GM21390 (cell line): ENCODE measurements at regions not wholly inside any gene's neighbourhood (a gene's known extent, or its start where the extent isn't known, plus 50 kb on each side); places are given as distances from the start of the nearest gene placed in this dataset.
"Not testable (repeated sequence)": the region's sequence is repeated elsewhere in the genome, so short reads cannot be mapped to it uniquely, and the experiment has no call there.

Experiments
- ATAC-seq: cut with Tn5 transposase; IDR thresholded peaks from one replicate; pipeline ENCODE4 v1.9.1; 2021; ENCODE audit not compliant: unreplicated experiment

DNA sequence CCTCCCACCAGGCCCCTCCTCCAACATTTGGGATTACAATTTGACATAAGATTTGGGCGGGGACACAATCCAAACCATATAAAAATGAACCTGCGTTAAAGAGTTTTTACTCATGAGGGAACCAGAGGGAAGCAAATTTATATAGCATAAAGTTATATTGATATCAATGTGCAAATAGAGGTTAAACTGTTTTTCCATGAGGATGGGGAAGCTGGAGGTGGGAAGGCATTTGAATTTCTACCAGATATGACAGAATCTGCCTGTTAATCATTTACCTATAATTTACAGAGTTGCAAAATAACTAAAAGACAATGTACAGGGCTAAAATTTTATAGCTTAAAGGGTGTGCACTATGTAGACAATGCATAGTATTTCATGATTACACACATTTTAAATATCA is 322.0 kb upstream of the FKBP1C start:
- ATAC-seq: no peak

DNA sequence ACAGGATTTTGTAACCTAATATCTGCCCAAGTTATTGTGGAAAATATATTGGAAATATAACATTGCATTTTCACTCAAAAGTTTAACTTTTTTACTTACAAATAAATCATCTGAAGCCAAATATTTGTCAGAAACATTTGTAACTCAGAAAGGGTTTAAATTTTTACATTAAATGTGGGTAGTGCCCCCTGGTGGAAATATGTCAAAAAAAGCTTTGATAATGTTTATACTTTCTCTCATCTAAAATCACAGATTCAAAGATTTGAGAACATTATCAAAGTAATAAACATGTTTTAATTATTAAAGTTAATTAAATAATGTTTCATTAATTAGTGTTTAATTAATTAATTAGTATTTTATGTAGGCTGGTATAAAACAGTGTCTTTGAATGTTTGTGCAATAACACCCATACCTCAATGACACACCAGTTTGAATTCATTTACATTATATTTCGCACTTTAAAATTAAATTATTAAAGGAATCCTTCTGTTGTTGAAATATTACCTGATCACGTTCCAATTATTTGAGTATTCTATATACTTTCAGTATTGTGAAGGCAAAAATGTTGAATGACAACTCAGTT is 320.1 kb upstream of the FKBP1C start:
- ATAC-seq: no peak

DNA sequence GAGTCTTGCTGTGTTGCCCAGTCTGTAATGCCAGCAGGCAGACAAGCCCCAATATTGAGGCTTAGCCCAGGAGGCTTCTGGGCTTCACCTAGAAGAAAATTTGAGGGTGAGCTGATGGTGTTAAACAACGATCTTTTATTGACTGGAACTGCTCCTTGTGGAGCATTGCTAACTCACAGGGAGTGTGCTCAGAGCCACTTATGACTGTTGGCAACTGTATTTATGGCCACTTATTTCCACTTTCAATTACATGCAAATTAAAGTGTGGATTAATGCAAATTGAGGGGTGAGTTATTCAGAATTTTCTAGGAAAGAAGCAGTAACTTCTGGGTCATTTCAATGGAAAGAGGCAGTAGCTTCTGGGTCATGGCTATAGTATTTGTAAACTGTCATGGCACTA is 317.2 kb upstream of the FKBP1C start:
- no peak for ATAC-seq

DNA sequence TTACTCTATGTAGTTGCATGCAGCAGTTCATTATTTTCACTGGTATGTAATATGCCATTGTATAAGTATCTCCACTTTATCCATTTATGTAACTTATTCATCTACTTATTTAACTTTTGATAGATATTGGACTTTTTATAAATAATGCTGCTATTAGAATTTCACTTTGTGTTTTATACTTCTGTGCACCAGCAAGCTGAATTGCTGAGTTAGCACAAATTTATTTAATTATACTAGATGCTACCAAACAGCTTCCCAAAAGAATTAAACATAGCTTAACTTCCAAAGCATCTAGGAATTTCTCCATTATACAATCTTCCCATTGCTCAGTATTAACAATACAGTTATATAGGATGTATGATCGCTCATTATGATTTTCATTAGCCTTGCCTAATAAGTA is 308.0 kb upstream of the FKBP1C start:
- no peak for ATAC-seq

DNA sequence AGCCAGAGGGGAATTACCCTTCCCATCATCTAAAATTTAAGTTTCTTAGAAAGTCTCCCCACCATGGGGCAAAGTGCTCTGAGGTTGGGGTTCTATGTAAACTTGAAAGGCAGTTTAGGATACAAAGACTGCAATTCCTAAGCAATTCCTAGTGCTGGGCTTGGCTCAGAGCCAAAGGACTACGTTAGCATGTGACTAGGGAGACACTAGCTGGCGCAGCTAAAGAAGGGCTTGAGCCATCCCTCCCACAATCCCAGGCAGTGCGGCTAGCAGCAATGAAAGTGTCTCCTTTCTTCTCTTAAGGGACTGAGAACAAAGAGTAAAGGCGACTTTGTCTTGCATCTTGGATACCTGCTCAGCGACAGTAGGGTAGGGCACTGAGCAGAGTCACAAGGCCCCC is 306.6 kb upstream of the FKBP1C start:
- ATAC-seq: no peak

DNA sequence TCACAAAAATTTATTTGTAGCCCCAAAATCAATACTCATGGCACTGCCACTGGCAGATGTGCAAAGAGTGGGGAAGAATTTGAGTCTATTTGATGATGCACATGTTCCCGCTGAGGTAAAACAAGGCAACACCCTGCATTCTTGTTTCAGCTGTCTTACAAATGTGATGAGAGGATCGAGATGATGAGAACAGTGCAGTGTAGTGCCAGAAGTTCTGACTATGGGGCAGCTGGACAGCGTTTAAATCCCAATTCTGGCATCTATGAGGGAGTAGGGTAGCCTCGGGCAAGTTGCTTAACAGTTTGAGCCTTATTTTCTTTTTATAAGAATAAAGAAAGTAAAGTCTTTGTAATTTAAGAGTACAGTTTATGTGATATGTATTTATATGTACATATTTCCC is 296.7 kb upstream of the FKBP1C start:
- no peak for ATAC-seq

DNA sequence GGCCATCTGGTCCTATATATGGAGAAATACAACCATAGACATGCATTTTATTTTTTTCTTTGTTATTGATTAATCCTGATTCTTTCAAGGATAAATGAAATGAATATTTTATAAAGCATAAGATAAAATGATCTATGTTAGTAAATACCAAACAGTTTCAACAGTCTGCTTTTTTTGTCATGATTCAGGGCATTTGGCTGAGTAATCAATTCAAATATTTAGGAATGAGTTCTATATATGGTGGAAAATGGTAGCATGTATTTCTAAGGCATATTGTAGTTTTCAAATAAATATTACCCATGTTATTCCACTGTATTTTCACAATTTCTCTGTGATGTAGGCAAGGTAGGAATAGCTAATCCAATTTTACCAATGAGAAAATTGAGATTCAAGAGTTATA is 287.5 kb upstream of the FKBP1C start:
- no peak for ATAC-seq

DNA sequence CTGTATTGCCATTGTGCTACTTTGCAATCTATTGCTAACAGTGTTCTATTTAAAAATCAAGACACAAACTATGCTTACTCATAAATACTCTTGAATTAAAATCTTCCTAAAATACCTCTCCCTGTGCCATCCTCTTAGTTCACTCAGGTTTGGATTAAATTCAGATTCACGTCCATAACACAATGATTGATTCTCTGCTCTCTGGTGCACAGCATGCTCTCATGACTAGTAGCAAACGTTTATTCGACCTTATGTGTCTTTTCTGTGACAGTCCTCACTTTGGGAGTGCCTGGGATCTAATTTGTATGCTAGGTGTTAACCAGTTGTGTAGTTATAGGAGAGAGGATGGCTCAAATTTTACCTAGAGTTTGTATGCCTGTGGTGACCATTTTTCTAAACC is 270.4 kb upstream of the FKBP1C start:
- no peak for ATAC-seq

DNA sequence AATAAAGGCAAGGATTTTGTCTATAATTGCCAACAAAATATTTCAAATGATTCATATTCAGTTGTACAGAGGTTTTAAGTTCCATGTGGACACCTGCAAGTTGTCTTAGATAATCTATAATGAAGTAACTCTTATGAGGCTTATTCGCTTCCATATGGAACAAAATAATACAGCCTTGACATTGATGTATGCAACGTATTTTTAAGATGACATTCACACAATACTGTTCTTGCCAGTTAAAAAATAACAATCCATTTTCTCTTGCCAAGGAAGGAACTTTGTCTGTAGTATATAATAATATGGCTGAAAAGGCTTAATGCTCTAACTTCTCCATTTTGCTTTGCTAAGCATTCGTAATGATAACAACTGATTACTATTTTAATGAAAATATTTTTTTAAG is 269.3 kb upstream of the FKBP1C start:
- ATAC-seq: no peak

DNA sequence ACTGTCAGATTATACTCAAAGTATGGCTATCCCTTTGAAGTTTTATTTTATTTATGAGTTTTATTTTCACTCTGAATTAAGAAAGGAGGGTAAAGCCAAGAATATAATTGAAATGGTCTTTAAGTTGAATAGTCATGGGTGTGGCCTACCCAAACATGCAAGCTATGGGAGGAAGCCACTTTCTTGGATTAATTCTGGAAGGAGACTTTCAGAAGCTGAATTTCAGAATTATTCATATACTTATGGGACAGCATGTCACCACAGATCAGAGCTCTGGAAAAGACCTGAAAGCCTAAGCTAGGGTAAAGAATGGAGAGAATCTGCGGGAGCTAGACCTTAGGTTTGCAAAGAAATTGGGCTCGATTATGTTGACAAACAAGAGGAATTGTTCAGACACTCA is 242.4 kb upstream of the FKBP1C start:
- ATAC-seq: no peak

DNA sequence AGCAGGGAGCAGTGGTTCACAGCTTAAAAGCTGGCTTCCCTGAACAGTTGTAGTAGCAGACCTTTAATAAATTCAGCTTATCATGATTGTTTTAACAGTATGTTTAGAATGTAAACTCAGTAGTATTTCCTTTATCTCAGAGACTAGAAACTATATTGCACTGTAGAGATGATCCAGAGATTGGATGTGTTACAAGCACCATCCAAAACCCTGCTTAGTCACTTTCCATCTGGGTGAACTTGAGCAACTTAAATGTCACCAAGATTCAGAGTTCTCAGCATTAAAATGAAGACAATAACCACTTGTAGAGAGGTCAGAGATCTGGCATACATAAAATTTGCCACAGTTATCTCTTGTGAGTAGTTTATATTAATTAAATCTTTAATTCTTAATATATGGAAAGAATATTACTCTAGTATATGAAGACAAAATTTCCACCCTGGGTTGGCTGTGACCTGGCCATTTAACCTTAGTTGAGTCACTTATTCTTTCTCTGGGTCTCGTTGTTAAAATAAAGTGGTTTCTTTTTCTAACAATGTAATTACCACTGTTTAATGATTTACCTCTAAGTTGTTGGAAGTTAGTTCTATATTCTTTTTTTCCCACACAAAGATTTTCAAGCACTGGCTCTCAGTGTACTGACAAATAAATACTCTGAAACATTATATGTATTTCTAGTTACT is 239.2 kb upstream of the FKBP1C start:
- no peak for ATAC-seq

DNA sequence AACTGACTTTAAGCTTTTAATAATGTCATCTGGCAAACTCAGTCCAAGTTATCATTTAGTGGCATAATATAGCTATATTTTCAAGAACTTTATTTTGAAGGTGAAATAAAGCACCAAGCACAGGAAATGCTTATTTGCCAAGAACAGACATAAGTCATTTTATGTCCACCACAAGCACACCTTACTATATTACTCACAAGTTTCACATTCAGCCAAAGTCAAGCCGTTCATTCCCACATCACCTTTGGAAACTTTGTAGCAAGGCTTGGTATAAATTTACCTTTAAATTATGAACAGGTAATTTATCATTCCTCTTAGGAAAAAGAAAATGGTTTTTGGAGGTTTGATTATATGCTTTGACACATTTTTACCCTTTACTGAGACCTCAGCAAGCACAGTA is 236.8 kb upstream of the FKBP1C start:
- peak; percentile 60 for ATAC-seq

DNA sequence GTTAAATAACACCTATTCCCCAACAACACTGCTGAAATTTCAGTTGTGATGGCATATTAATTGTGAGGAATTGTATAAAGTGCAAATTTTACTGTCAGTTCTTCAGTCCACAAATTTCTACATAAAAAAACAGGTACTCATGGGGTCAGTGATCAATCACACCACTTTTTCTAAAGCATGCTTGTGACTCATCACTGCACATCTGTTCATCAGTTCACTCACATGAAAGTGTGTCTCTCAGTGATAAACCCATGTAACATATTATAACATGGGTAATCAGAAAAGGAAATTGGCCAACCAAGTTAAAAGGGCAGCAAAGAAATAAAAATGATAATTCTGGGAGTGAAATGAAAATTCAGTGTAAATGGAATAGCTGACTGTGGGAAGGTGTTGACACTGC is 234.7 kb upstream of the FKBP1C start:
- ATAC-seq: no peak

DNA sequence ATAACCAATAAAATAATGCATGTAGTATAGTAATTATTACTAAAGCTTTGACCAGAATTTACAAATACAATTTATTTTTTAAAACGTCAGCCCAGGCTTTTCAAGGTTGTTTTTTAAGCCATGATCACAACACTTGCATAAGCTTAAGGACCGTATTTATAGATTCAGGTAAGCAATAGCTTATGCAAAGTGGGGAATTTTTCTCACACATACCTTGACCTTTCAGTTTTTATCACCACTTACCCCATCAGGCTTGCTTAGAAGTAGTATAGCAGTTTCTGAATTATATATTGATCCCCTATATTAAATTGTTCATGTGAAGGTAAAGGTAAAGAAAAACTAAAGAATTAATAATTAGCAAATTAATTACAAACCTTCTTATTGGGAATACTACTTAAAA is 232.3 kb upstream of the FKBP1C start:
- ATAC-seq: peak; percentile 58

DNA sequence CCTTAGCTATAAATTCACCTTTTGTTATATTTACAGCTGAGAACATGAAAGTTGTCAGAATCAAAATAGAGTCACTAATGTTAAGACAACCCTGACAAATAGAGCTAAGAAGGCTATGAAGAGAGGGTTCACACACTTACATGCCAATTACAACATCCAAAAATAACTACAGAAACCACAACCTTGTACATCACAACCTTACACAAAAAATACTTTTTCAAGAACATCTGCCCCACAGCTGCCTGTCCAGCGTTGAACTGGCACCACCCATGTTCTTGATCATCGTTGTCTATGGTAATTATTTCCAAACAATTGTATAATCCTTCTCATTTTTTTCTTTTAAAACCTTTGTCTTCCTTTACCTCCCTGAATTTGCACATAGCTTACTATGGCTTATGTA is 231.2 kb upstream of the FKBP1C start:
- ATAC-seq: no peak

DNA sequence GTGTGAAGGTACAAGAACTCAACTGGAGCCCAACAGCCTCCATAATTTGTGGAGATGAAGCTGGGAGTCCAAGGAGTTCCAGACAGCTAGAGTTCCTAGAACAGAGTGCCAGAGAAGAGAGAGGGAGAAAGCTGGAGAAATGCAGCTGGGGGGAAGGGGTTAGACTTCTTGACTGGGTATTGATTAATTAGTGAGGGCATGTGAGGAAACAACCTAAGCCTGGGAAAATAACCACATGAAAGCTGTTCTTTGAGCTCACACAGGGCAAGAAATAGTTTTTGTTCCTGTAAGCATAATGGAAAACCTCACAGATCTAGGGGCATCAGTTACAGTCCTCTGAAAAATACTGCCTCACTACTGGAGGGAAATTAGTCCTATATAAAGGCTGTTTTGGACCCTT is 230.5 kb upstream of the FKBP1C start:
- no peak for ATAC-seq

DNA sequence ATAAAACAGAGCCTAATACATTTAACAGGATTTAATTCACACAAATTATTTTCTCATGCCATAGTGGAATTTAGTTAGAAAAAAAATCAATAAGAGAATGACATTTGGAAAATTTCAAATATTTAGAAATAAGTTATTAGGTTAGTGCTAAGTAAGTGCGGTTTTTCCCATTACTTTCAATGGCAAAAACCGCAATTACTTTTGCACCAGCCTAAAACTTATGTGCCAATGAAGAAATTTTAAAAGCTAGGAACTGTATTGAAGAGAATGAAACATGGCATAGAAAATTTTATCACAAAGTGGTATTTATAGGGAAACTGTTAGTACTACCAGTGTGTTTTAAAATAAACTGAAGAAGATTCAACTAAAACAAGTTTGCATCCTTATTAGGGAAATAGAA is 228.3 kb upstream of the FKBP1C start:
- no peak for ATAC-seq

DNA sequence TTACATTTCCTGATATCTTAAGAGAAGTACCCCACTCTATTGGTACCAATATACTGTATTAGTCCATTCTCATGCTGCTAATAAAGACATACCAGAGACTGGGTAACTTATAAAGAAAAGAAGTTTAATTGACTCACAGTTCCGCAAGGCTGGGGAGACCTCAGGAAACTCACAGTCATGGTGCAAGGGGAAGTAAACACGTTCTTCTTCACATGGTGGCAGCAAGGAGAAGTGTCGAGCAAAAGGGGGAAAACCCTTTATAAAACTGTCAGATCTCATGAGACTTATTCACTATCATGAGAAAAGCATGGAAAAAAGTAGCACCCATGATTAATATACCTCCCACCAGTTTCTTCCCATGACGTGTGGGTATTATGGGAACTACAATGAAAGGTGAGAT is 219.6 kb upstream of the FKBP1C start:
- not testable (repeated sequence) for ATAC-seq

DNA sequence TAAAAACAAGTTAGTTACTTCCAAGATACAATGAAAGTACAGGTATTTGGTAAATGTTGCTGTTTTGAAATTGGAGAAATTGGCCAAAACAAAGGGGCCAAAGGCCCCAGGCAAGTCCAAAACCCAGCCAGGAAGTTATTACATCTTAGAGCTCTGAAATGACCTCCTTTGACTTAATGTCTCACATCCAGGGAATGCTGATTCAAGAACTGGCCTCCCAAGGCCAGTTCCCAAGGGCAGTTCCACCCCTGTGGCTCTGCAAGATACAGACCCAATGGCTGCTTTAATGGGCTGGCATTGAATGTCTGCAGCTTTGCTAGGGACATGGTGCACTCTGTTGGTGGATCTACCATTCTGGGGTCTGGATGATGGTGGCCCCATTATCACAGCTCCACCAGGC is 217.3 kb upstream of the FKBP1C start:
- no peak for ATAC-seq

DNA sequence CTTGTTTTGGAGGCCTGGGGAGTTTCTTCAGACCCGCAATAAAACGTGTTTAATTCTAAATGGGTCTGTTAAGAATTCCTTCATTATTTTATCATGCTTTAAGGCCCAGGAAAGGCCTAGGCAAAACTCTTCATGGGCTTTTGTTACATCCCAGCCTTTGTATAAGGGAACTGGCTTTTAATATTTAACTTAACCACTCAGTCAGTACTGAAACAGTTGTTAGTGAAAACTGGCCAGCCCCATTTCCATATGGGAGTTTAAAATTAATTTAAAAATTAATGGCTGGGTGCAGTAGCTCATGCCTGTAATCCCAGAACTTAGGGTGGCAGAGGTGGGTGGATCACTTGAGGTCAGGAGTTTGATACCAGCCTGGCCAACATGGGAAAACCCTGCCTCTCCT is 213.2 kb upstream of the FKBP1C start:
- no peak for ATAC-seq

DNA sequence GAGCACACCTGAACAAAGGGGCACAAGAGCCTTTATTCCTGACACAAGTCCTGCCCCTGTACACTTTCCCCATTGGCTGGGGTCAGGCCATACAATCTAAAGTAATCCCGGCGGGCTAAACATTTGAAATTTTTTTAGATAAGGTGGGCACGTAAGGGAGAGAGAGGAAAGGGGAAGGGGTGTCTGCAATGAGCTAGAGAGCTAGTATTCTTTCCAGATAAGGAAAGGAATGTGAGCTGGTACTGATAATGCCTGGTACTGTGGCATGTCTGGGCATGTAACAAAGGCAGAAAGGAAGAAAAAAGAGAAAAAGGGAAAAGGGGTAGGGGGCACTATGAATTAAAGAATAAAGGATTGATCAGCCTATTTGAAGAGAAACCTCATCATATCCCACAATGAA is 212.0 kb upstream of the FKBP1C start:
- ATAC-seq: not testable (repeated sequence)

DNA sequence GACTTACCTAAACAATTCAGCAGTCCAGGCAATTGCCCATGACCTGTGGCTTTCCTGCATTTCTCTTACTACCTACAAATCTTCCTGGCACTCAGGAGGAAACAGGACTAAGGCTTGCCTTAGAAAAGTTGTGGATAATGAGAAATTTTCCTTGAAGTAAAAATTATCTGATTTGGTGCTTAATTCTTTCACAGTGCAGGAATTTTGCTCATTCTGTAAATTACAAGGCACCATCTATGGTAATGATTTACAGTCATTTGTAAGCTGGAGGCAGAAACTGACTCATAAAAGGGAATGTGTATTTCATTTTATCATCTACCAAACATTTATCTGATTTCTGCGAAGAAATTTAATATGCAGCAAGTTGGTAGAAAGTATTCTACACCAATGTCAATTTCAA is 211.5 kb upstream of the FKBP1C start:
- no peak for ATAC-seq

DNA sequence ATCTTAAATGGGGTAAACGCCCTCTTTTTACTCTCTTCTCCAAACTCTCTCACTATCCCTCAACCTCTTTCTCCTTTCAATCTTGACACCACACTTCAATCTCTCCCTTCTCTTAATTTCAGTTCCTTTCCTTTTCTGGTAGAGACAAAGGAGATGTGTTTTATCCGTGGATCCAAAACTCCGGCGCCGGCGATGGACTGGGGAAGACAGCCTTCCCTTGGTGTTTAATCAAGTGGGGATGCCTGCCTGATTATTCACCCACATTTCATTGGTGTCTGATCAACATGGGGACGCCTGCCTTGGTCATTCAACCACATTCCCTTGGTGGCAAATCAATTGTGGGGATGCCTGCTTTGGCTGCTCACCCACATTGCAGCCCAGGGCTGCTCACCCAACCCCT is 205.3 kb upstream of the FKBP1C start:
- not testable (repeated sequence) for ATAC-seq
